ENCODE measurements at regions not wholly inside any gene's neighbourhood (a gene's known extent, or its start where the extent isn't known, plus 50 kb on each side); places are given as distances from the start of the nearest gene placed in this dataset.

- TF ChIP-seq EZH2phosphoT487 (IDR thresholded peaks at IDR 0.05; ENCODE audit: borderline replicate concordance, low read length) (no peak), CTCF (conservative IDR thresholded peaks at IDR 0.05; ENCODE audit: low read depth, low read length) (no peak)
Measured at GRCh38 chrX:39214387-39215126, 413.3 kb downstream of the MID1IP1 start.
